Right lobe of liver (tissue), 4 donors: ENCODE measurements at regions not wholly inside any gene's neighbourhood (a gene's known extent, or its start where the extent isn't known, plus 50 kb on each side); places are given as distances from the start of the nearest gene placed in this dataset.

Experiments
- CTCF ChIP-seq, 4 donors: fragments of 200-600 bp in 3 of 4; fragments of 450-650 bp in 1 of 4; IDR thresholded peaks; one replicate each; pipeline versions ENCODE4 v1.5.1 to v1.8.0; 2016 to 2022; ENCODE audit warnings: antibody characterized with exemption in 4 of 4, mild to moderate bottlenecking in 2 of 4
- POLR2A ChIP-seq: fragments of 450-650 bp; IDR thresholded peaks from one replicate; pipeline ENCODE4 v1.6.1; 2017; ENCODE audit warnings: antibody characterized with exemption, mild to moderate bottlenecking
- donor health status: DM: no; HTN: no; CAD: no.
- donor health status: DM: no; HTN: no; CAD: no.
- donor health status: DM: no; HTN: yes; CAD: no.

GRCh38 chrX:56498756-56499155 is 64.7 kb upstream of the UBQLN2 start:
- TF ChIP-seq POLR2A (no peak), CTCF (IDR thresholded peaks at IDR 0.05) (no peak)
